ENCODE measurements at regions not wholly inside any gene's neighbourhood (a gene's known extent, or its start where the extent isn't known, plus 50 kb on each side); places are given as distances from the start of the nearest gene placed in this dataset.

DNA sequence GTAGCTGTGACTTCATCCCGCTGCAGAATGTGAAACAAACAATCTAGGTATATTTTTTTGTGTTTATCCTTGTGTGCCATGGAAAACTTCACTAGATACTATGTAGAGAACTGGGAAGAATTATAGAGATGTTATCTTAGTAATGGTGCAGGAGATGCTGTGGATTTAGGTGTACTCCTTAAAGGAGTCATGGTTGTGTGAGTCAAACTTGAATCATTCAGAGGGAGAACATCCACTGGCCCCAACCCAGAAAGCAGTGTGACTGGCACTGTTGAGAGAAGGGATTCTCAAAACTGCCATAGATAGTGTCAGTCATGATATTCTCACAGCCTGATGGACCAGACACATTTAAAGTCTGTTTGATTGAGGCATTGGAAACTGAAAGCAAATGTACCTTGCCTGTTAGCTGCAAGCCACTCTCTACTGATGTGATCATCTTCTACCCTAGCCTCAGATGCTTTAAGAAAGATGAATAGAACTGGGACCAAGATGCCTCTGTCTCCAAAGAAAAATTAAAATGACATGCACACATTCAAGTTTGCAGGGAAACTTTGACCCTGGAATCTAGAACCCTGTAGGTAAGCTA, 754.6 kb downstream of the MRPL39 start:
- TF ChIP-seq, protein P1, sequence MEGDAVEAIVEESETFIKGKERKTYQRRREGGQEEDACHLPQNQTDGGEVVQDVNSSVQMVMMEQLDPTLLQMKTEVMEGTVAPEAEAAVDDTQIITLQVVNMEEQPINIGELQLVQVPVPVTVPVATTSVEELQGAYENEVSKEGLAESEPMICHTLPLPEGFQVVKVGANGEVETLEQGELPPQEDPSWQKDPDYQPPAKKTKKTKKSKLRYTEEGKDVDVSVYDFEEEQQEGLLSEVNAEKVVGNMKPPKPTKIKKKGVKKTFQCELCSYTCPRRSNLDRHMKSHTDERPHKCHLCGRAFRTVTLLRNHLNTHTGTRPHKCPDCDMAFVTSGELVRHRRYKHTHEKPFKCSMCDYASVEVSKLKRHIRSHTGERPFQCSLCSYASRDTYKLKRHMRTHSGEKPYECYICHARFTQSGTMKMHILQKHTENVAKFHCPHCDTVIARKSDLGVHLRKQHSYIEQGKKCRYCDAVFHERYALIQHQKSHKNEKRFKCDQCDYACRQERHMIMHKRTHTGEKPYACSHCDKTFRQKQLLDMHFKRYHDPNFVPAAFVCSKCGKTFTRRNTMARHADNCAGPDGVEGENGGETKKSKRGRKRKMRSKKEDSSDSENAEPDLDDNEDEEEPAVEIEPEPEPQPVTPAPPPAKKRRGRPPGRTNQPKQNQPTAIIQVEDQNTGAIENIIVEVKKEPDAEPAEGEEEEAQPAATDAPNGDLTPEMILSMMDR (IDR thresholded peaks at IDR 0.05; ENCODE audit: unreplicated experiment): no peak
- H3K27me3 Mint-ChIP-seq: no peaks in the 10 kb centered on the region
- H3K4me1 Mint-ChIP-seq (ENCODE audit: low read depth): no peaks in the 10 kb centered on the region
- peaks cover 19% of the 10 kb centered on the region for H3K9me3 Mint-ChIP-seq (ENCODE audit: low read depth)
- H3K36me3 Mint-ChIP-seq (ENCODE audit: insufficient read depth): no peaks in the 10 kb centered on the region
- no peak overlapping the region for H3K27ac Mint-ChIP-seq
- no peak overlapping the region for H3K4me3 Mint-ChIP-seq (ENCODE audit: low read depth)
- no peak for DNase-seq (ENCODE audit: low spot score, unreplicated experiment)

DNA sequence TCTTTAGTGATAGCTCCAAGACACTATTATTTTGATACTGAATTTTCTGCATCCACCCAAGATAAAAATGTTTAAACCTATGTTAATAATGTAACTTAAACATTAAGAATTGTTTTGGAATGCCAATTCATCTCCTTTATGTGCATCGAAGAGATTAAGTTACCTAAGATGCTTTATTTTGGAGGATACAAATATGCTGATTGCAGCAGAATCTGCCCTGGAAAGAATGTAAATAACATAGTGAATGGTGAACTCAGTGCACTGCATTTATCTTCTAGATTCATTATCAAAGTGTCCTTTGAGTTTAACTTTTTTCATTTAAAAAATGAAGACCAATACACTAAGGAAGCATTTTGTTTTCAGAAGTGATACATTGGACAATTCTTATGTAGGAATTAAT, 757.2 kb downstream of the MRPL39 start:
- no peaks in the 10 kb centered on the region for H3K27me3 Mint-ChIP-seq
- peaks cover 25% of the 10 kb centered on the region for H3K9me3 Mint-ChIP-seq (ENCODE audit: low read depth)
- TF ChIP-seq, protein P1 (IDR thresholded peaks at IDR 0.05; ENCODE audit: unreplicated experiment): no peak

DNA sequence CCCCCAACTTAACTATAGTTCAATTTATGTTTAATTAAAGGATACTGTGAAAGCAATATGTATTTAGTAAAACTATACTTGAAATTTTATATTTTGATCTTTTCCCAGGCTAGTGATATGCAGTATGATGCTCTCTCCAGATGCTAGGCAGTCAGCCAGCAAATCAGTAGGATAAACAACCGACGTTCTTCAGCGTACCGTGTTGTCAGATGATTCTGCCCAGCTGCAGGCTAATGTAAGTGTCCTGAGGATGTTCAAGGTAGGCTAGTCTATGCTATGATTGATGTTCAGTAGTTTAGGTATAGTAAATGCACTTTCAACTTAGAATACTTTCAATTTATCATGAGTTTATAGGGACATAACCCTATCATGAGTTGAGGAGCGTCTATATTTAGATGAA, 762.6 kb downstream of the MRPL39 start:
- Mint-ChIP-seq H3K27me3 (no peaks in the 10 kb centered on the region), H3K27ac (no peak overlapping the region), H3K9me3 (ENCODE audit: low read depth) (peaks cover 15% of the 10 kb centered on the region), H3K4me3 (ENCODE audit: low read depth) (no peak overlapping the region), H3K4me1 (ENCODE audit: low read depth) (no peaks in the 10 kb centered on the region), H3K36me3 (ENCODE audit: insufficient read depth) (no peaks in the 10 kb centered on the region)
- TF ChIP-seq, protein P1 (IDR thresholded peaks at IDR 0.05; ENCODE audit: unreplicated experiment): no peak
- no peak for DNase-seq (ENCODE audit: low spot score, unreplicated experiment)

More for the DNA sequence above, 757.2 kb downstream of the MRPL39 start:
- Mint-ChIP-seq H3K4me3 (ENCODE audit: low read depth) (no peak overlapping the region), H3K36me3 (ENCODE audit: insufficient read depth) (no peaks in the 10 kb centered on the region), H3K27ac (no peak overlapping the region), H3K4me1 (ENCODE audit: low read depth) (no peaks in the 10 kb centered on the region)
- no peak for DNase-seq (ENCODE audit: low spot score, unreplicated experiment)

- H3K4me3 Mint-ChIP-seq (ENCODE audit: low read depth): no peak overlapping the region
- peaks cover 10% of the 10 kb centered on the region for H3K9me3 Mint-ChIP-seq (ENCODE audit: low read depth)
- no peak for DNase-seq (ENCODE audit: low spot score, unreplicated experiment)
These were observed 767.0 kb downstream of the MRPL39 start for GRCh38 chr21:24840287-24840686.

DNA sequence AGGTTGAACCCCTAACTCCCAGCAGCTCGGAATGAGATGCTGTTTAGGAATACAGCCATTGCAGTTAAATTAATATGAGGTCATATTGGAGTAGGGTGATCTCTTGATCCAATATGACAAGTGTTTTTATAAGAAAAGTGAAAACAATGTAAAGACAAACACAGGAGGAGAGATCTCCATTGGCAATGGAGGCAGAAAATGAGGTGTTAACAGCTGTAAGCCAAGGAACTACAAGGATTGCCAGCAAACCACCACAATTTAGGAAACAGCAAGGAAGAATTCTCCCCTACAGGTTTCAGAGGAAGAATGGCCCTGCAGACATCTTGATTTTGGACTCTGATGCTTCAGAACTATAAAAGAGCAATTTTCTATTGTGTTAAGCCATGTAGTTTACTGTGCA, 774.3 kb downstream of the MRPL39 start:
- Mint-ChIP-seq H3K27ac (no peak overlapping the region), H3K36me3 (ENCODE audit: insufficient read depth) (no peaks in the 10 kb centered on the region), H3K4me1 (ENCODE audit: low read depth) (no peaks in the 10 kb centered on the region), H3K4me3 (ENCODE audit: low read depth) (no peak overlapping the region), H3K27me3 (no peaks in the 10 kb centered on the region), H3K9me3 (ENCODE audit: low read depth) (peaks cover 9% of the 10 kb centered on the region)
- DNase-seq (ENCODE audit: low spot score, unreplicated experiment): no peak
- TF ChIP-seq, protein P1 (IDR thresholded peaks at IDR 0.05; ENCODE audit: unreplicated experiment): no peak

More at GRCh38 chr21:24840287-24840686, 767.0 kb downstream of the MRPL39 start:
- no peaks in the 10 kb centered on the region for H3K36me3 Mint-ChIP-seq (ENCODE audit: insufficient read depth)
- TF ChIP-seq, protein P1 (IDR thresholded peaks at IDR 0.05; ENCODE audit: unreplicated experiment): no peak
- no peak overlapping the region for H3K27ac Mint-ChIP-seq
- H3K4me1 Mint-ChIP-seq (ENCODE audit: low read depth): no peaks in the 10 kb centered on the region
- no peaks in the 10 kb centered on the region for H3K27me3 Mint-ChIP-seq
